Suprapubic skin (tissue), 4 donors: ENCODE measurements at regions not wholly inside any gene's neighbourhood (a gene's known extent, or its start where the extent isn't known, plus 50 kb on each side); places are given as distances from the start of the nearest gene placed in this dataset.

Source experiments
- DNase-seq, 2 donors: peaks; one replicate each; pipeline ENCODE4 v3.0.0-alpha.2; 2019; ENCODE audit warnings: low spot score in 2 of 2
- H3K27ac ChIP-seq: fragments of 200-600 bp; sonication (generic); one replicate; pipeline ENCODE4 v1.5.1; 2019
- H3K27me3 ChIP-seq: fragments of 200-600 bp; sonication (generic); one replicate; pipeline ENCODE4 v1.5.1; 2019
- H3K36me3 ChIP-seq: fragments of 200-600 bp; sonication (generic); one replicate; pipeline ENCODE4 v1.5.1; 2019
- H3K4me1 ChIP-seq: fragments of 200-600 bp; sonication (generic); one replicate; pipeline ENCODE4 v1.5.1; 2019
- H3K4me3 ChIP-seq: fragments of 200-600 bp; sonication (generic); one replicate; pipeline ENCODE4 v1.5.1; 2019; ENCODE audit warnings: mild to moderate bottlenecking
- H3K9me3 ChIP-seq: fragments of 200-600 bp; sonication (generic); one replicate; pipeline ENCODE4 v1.5.1; 2019
- CTCF ChIP-seq, 2 donors: fragments of 200-600 bp in 1 of 2; fragments of 450-650 bp in 1 of 2; sonication (generic) in 1 of 2; IDR thresholded peaks; one replicate each; pipeline ENCODE4 v1.5.1; 2016 to 2019; ENCODE audit warnings: antibody characterized with exemption in 2 of 2, mild to moderate bottlenecking in 1 of 2, moderate library complexity in 1 of 2
- EP300 ChIP-seq: sonication (generic); formaldehyde crosslinking; IDR thresholded peaks from one replicate; pipeline ENCODE4 v1.6.1; 2017; ENCODE audit warnings: antibody characterized with exemption
- POLR2A ChIP-seq, 2 donors: fragments of 450-650 bp; IDR thresholded peaks; one replicate each; pipeline ENCODE4 v1.6.1; 2017; ENCODE audit warnings: antibody characterized with exemption in 2 of 2, mild to moderate bottlenecking in 2 of 2, moderate library complexity in 2 of 2
- POLR2AphosphoS5 ChIP-seq, 3 donors: sonication (generic); formaldehyde crosslinking; IDR thresholded peaks; one replicate each; pipeline ENCODE4 v1.6.1; 2017; ENCODE audit warnings: antibody characterized with exemption in 3 of 3
- WGBS: methylation state at CpG from one replicate; pipeline ENCODE4 v1.1.5; 2018; 5-methylcytosine and 5-hydroxymethylcytosine counted together

- Histone ChIP-seq H3K27ac (peak overlapping the region; percentile 49), H3K27me3 (no peaks in the 10 kb centered on the region), H3K36me3 (no peaks in the 10 kb centered on the region), H3K9me3 (no peaks in the 10 kb centered on the region), H3K4me1 (peaks cover 45% of the 10 kb centered on the region), H3K4me3 (no peak overlapping the region)
- no peak for TF ChIP-seq POLR2AphosphoS5 (IDR thresholded peaks at IDR 0.05)
- TF ChIP-seq CTCF (IDR thresholded peaks at IDR 0.05) = no peak
- no peak for TF ChIP-seq EP300
- TF ChIP-seq POLR2A (IDR thresholded peaks at IDR 0.05) = no peak
- WGBS = 90% methylated on average over 15 of the region's 15 CpGs
- DNase-seq = no peak
These were observed 137.6 kb upstream of the ID2 start for GRCh38 chr2:8544171-8544785.

GRCh38 chr2:8544786-8545694, 136.8 kb upstream of the ID2 start:
- H3K27me3 ChIP-seq = no peaks in the 10 kb centered on the region
- 49% methylated on average over 25 of the region's 27 CpGs for WGBS
- H3K4me3 ChIP-seq = no peak overlapping the region
- H3K36me3 ChIP-seq = no peaks in the 10 kb centered on the region
- peak; percentile 81 to 85 for DNase-seq
- H3K4me1 ChIP-seq = peaks cover 37% of the 10 kb centered on the region
- peak overlapping the region; percentile 11 for H3K27ac ChIP-seq
- TF ChIP-seq CTCF (IDR thresholded peaks at IDR 0.05) (peak in 1 of 2 donors; percentile 24), EP300 (no peak), POLR2AphosphoS5 (IDR thresholded peaks at IDR 0.05) (peak in 1 of 3 donors; percentile 5), POLR2A (IDR thresholded peaks at IDR 0.05) (no peak)
- no peaks in the 10 kb centered on the region for H3K9me3 ChIP-seq

- H3K4me1 ChIP-seq = peaks cover 29% of the 10 kb centered on the region
- H3K27ac ChIP-seq = no peak overlapping the region
- H3K9me3 ChIP-seq = no peaks in the 10 kb centered on the region
- 90% methylated on average over 29 of the region's 30 CpGs for WGBS
- TF ChIP-seq EP300 (no peak), POLR2A (IDR thresholded peaks at IDR 0.05) (no peak), POLR2AphosphoS5 (IDR thresholded peaks at IDR 0.05) (no peak), CTCF (IDR thresholded peaks at IDR 0.05) (no peak)
- H3K36me3 ChIP-seq = no peaks in the 10 kb centered on the region
- peak; percentile 64 to 74 for DNase-seq
- H3K4me3 ChIP-seq = no peak overlapping the region
- H3K27me3 ChIP-seq = no peaks in the 10 kb centered on the region
These were observed 135.9 kb upstream of the ID2 start for GRCh38 chr2:8545695-8546611.

GRCh38 chr2:8546612-8547283, 135.1 kb upstream of the ID2 start:
- DNase-seq = peak; percentile 42 to 69
- Histone ChIP-seq H3K9me3 (no peaks in the 10 kb centered on the region), H3K27me3 (no peaks in the 10 kb centered on the region), H3K36me3 (no peaks in the 10 kb centered on the region), H3K27ac (no peak overlapping the region), H3K4me1 (peaks cover 24% of the 10 kb centered on the region), H3K4me3 (no peak overlapping the region)
- 79% methylated on average over 15 of the region's 16 CpGs for WGBS
- TF ChIP-seq EP300 = no peak
- TF ChIP-seq POLR2A (IDR thresholded peaks at IDR 0.05) = no peak
- TF ChIP-seq CTCF (IDR thresholded peaks at IDR 0.05) = no peak
- TF ChIP-seq POLR2AphosphoS5 (IDR thresholded peaks at IDR 0.05) = no peak
